HCEC 1CT (cell line): ENCODE measurements at regions not wholly inside any gene's neighbourhood (a gene's known extent, or its start where the extent isn't known, plus 50 kb on each side); places are given as distances from the start of the nearest gene placed in this dataset.

Experiments
- DNase-seq: peaks from one replicate; pipeline ENCODE4 v3.0.0-alpha.2; 2017

DNA sequence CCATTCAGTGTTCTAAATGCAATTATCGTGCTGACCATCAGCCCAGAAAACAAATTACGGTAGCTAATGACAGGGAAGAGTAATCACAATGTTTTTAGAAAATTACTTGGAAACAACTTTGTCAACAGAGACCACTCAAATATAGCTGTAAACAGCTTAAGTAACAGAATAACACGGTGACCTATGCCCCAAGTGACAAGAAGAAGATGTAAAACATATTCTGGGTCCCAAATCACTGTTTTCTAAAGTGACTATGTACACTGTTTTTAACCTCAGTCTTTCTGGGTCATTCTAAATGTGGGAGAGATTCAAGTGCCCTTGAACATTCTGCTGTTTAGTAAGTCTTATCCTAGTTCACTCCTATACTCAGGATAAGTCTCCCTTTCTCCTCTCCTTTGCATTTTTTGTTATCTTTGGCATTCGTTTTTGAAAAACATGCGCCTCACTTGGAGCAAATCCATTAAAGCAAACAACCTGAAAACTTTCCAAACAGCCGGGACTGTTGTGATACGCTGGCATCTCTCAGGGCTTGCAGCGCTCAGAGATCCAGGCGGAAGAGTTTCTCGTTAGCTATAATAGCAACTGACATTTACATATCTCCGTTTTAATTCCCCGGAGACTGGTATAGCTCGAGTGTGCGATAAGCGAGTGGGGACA, 114.5 kb upstream of the SOX4 start:
- DNase-seq: no peak

DNA sequence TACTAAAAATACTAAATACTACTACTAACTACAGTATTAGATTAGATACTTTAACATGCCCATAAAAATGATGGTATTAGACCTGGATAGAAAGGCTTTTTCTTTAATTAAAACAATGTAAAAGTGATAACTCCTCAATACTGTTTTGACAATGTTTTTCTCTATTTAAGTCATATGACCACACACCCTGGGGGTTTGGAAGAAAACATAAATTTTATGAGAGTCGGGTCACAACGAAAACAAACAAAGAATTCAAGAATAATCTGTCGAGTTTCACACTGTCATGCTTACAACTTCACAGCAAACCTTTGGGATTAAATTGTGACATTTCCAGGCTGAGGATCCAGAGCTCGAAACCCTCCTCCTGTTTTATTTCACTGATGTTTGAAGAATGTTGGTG, 107.4 kb upstream of the SOX4 start:
- DNase-seq: no peak

DNA sequence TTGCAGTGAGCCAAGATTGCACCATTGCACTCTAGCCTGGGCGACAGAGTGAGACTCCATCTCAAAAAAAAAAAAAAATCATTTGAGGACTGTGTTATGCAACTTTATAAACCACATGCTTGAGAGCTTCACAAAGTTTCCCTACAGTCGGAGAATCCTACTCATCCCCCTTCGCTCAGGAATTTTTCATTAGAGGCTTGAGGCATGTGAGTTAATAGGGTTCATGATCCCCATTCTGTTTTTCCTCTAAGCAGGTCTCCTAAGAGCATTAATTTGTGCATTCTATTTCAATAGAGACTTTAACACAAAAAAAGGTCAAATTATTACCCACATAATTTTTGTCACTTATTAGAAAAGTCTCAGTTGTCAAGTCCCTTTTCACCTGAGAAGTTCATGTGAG, 103.7 kb upstream of the SOX4 start:
- DNase-seq: no peak

DNA sequence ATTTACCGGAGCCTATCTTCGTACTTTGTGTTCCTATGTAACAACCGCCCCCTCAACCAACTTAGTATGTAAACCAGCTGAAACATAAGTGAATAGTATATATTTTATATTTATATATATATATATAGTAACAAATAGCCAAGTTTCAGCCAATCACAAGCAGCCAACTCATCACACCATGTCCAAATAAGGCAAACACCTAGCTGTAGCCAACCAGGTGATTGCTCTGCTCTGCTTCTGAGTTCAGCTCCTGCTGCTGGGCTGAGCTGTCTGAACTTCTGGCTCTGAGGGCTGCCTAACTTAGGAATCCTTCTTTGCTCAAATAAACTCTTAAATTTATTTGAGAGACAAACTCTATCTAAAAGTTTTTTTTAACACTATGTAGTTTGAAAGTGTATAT, 101.6 kb upstream of the SOX4 start:
- no peak for DNase-seq

DNA sequence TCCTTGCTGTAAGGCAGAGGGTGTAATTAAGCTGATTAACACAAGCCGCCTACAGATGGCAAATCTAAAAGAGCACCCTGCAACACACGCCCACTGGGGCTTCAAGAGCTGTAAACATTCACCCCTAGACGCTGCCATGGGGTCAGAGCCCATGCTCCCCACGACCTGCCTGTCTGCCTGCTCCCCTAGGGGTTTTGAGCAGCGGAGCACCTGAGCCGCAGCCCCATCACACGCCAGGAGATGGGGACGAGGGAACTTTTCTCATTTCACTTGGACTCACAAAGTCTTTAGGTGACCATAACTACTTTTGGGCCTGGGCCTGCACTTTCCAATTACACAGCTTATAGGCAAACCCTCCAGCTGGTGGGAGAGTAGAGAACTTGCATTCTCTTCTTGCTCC, 99.0 kb upstream of the SOX4 start:
- no peak for DNase-seq

DNA sequence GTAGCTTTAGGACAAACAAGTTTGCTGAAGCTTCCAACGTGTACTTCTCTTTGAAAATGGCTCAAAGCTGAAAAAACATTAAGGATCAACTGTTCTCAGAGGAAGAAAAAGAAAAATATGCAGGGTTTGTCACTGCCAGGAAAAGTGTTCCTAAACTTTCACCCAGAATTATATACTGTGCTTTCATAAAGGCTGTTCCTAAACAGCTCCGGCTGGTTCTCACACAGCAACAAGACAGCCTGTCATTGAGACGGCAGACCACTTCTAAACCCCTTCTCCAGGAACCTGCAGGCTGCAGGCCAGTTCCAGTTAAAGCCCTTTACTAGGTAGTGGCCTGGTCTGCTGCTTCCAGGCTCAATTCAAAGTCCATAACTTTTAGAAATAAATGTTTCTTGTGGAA, 97.4 kb upstream of the SOX4 start:
- no peak for DNase-seq

DNA sequence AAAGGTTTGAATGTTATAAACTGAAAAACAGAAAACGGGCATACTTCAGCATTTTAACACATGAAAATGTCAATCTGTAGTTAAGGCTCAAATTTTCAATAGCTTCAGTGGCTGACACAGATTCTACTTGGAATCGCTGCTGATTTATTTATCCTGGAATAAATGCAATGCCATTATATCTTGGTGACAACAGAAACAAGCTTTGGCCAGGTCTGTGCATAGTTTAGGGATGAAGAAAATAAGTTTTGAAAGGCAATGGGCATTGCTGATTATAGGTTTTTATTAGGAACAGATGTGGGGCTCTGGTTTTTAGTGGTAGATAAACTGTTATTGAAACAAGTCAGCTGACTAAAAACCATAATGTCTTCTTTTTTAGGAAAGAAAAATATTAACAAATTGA, 96.8 kb upstream of the SOX4 start:
- DNase-seq: no peak

DNA sequence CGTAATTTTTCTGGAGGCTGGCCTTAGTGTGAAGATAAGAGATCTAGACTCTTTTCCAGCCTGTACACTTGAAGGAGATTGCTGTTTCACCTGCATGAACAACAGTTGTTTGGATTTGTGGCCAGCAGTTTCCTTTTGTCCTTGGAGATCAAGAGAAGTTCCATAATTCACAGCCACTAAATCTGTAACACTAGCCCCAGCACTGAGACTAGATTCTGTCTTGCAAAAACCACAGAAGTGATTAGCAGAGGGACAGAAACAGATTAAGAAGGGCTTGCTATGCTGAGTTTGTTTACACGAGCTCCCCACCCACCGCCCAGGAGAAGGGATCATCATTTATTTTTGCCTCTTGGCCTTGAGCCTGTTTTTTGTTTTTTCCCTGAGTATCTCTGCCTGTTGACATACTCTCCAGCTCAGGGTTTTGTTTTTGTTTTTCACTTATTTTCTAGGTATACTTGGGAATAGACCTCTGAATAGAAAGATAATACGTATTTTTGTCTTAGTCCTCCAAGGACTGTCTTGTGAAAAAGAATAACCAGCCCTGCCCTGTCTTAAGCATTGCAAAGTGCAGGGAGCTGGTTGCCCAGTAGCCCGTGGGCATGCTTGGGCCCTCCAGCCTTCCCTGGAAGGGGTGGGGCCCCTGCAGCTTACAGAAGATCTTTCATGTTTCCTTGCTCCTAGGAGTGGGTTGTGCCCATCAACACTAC, 93.1 kb upstream of the SOX4 start:
- DNase-seq: no peak

DNA sequence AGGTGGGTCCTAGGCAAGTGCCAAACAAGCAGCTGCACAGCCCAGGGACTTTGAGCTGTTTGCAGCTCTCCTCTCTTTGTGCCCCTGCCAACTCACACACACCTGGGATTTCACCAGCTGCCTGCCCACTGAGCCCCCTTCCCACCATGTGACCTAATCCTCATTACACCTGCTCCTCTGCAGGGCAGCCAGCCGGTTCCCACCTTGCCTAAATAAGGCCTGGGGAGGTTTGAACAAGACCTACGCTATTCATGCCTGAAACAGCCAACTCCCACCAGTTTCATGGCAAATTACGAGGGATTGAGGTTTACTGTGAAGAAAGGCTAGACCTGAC, 92.6 kb upstream of the SOX4 start:
- no peak for DNase-seq

DNA sequence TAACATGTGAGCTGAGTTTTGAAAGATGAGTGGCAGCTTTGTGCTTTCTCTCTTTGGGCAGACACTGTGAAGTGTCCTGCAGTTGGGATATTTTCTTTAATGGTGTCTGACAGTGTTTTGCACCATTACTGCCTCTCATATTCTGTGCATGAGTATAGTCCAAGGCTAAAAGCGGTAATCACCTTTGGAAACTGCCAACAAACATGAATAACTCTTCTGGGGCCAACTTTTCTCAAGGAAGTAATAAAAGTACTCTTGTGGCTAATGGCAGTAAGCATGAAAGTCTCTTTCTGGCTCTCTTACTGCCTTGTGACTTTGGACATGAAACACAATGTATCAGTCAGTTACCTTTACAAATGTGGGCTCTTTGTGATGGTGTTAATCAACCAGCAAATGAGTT, 91.7 kb upstream of the SOX4 start:
- no peak for DNase-seq

DNA sequence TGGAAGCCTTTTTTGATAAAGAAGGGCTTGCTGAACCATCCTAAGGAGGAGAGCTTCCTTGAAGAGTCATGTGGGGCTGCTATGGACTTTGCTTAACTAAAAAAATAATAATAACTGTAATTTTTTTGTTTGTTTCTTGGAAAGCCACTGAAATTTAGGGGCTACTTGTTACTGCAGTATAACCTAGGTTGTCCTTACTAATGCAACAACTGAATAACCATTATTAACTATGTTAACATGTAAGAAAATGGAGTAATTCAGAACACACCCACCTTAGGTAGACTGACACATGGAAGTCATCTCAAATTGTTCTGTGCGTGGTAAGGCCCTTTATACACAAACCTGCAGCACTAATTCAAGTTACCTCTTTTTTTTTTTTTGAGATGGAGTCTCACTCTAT, 90.9 kb upstream of the SOX4 start:
- DNase-seq: no peak

DNA sequence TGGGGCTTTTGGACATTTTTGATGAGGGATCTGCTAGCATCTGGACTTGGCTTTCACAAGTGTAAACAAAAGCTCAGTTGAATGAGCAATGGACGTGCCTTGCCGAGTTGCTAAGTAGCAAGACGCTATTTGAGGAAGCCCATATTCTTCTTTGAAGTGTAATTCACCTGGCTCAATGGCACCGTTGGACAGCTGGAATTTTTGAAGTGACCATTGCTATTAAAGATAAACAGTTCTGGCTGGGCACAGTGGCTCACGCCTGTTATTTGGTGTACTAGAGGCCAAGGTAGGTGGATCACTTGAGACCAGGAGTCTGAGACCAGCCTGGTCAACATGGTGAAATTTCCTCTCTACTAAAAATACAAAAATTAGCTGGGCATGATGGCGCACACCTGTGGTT, 88.8 kb upstream of the SOX4 start:
- DNase-seq: no peak

DNA sequence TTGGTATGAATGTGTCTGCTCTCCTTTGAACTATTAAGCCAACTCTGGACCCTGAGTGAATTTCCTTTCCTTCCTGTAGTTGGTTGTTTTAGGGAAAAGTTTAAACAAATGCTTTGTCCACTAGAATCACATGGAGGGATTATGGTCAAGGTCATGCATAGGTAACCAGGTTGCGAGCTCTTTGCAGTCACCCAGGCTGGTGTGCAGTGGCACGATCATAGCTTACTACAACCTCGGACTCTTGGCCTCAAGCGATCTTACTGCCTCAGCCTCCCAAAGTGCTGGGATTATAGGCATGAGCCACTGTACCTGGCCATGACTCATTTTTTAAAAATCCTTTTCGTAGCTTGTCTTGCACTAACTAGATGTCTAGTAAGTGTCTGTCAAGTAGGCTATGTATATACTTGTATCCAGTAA, 88.0 kb upstream of the SOX4 start:
- no peak for DNase-seq

DNA sequence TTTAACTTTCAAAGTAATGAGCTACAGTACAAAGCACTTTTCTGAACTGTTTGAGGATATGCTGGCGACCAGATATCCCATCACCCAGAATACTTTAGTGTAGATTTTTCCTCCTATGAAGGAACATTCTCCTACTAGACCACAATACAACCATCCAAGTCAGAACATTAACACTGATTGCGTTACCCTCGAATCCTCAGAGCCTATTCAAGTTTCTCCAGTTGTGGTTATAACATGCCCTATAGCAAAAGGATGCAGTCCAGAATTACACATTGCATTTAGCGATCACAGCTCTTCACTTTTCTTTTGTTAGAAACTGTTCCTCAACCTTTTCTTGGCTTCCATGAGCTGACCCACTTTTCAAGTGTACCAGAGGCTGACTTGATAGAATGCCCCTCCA, 87.4 kb upstream of the SOX4 start:
- no peak for DNase-seq

DNA sequence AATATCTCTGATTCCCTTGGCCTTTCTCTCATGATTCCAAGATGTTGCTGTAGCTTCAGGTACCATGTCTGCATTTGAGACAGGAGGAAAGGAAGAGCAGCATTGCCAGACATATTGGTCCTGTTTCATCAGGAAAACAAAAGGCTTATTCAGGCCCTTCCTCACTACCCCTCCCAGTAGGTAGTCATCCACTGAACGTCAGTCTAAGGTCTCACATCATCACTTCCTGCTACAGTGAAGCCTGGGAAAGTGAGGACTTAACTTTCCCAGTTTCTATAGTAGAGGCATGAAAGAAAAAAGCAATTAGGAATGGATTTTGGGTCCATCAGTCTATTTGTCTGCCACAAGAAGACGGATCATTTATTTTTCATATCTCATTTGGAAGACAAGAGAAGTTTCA, 85.7 kb upstream of the SOX4 start:
- no peak for DNase-seq

DNA sequence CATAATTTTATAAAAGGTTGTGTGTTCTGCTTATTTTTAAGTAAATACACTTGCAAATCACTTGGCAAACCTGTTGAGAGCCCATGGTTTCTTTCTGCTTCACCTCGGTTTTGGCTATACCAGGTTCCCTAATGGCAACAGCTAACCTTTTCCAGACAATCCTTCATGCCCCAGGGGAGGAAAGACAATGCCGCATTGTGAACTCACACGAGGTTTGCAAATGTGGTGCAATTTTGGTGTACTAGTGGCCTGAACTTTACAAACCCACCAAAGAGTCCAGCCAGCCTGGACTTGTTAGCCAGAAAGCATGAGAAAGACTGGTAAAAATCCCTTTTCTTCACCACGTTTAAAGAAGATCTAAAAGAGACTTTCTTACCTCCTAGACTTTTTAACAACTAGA, 84.8 kb upstream of the SOX4 start:
- DNase-seq: no peak

DNA sequence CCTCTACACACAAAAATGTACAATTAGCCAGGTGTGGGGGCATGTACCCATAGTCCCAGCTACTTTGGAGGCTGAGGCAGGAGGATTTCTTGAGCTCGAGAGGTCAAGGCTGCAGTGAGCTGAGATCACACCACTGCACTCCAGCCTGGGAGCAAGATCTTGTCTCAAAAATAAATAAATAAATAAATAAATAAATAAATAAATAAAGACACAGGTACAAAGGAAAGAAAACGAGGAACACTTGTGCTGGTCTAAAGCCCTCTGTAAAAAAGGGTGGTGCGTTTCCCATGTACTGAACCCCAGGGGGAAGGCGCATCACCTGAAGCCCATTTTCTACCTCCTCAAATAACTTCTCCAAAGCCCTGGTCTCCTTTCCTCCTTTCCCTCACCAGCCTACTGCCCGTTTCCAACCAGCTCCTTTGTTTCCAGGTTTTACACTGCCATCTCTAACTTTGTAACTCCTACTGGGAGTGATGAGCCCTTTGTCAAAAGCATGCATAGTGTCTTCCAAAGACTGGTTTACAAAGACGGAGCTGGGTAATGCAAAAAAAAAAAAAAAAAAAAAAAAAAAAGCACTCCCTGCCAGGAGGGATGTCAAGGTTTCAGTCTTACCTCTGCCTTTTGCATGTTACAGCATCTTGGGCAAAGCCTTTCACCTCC, 81.5 kb upstream of the SOX4 start:
- DNase-seq: no peak

DNA sequence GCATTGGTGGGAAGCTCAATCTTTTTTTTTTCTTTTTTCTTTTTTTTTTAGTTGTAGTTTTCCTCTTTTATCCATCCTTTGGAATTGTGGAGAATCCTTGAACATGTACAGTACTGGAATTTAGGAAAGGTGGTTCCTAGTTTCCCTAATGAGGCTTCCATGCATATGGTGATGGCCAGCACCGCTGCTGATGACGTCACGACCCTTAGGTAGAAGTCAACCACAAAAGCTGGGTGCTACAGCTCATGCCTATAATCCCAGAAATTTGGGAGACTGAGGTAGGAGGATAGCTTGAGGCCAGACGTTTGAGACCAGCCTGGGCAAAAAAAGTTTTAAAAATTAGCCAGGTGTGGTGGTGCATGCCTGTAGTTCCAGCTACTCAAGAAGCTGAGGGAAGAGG, 79.3 kb upstream of the SOX4 start:
- DNase-seq: no peak

DNA sequence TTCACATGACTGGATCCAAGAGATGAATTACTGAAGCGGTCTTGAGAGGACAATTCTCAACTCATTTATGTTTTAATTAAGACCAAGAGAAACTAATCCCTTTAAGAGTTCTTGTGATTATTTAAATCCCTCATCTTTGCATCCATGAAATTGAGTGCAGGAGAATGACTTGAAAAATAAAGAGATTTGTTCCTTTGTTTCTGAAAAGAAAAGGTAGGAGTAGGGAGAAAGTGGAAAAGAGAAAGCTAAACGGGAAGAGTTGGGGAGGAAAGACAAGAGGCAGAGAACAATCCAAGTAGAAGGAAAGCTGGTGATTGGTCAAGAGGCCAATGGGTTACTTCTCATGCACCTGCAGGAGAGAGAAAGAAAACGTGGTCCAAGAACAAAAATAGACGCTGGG, 75.2 kb upstream of the SOX4 start:
- no peak for DNase-seq

DNA sequence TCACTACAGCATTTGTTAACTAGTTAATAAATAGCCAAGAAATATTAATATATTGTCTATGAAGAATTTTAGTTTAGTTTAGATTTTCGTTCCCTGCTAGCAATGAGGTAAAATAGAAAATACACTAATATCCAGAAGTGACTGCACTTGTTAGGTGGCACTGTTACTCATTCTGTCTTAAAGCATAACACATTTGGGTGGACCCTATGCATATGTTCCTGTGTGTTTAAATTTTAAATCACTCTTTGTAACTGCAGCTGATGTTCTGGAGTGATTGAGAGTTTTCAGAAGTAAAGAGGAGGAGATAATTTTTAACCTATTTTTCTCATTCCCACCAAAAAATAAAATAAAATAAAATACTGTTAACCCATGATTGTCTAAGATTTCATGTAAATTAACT, 73.9 kb upstream of the SOX4 start:
- DNase-seq: no peak

DNA sequence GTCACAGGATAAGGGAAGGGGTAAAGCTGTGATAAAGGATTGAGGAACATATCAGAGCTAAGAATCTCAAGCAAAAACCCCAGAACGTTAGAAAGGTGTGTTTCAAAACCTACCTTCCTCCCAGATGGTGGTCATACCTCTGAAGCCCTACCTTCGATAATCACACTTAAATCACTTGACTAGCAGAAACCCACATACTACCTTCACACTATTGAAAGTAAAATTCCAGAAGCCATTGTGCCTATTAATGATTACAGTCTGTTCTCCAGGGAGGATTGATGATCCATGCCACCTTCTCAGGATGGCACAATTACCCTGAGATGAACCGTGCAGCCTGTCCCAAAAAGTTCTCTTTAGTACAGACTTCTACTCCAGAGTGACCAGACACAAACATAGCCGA, 72.3 kb upstream of the SOX4 start:
- no peak for DNase-seq

DNA sequence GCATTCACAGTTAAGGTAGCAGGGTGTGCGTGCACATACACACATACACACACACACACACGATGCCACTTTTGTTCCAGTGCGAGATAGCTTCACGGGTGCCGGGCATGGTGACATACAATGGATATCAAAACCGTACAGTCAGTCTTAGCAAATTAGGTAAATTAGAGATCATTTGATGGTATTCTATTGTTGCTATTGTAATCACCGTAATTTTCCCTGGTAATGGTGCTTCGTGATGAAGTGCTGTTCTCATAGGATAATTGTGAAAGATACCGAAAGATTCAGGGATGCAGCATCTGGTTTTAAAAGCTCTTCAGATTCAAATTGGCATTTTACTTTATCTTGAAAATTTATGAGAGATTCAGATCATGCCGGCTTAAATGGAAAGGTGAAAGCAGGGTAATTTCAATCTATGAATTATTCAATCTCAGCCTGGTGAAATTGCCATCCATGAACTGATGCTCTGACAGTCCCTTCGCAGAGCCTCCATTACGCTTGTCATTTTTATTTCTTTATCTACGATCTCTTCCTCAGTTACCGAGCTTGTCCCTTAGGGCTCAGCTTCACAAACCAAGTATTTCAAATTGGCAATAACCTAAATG, 71.3 kb upstream of the SOX4 start:
- no peak for DNase-seq

DNA sequence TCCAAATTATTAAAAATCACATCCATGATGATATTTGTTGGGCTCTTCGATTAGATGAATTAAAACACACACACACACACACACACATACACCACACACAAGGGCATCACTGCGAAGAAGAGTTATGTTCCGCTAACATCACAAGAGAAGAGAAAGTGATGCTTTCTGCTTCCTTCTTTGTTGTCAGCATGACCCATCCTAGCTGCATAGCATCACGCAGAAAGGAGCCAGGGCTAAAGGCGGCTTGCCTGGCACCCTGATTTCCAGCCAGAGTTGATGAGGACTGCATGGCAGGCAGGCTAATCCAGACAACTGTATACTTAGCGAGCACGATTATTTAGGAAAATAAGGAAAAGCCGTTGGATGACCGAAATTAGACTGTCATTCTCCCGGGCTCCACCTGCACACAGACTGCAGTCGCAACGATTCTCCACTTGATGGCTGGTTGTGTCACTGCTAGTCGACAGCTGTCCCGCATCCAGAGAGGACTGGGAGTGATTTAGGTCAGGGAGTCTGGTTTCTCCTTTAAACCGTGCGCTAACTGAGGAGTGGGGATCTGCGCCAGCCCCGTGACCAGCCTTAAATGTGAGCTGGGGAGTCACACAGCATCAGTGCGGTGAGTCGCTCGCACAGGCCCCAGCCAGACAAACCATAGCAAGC, 70.6 kb upstream of the SOX4 start:
- DNase-seq: no peak

DNA sequence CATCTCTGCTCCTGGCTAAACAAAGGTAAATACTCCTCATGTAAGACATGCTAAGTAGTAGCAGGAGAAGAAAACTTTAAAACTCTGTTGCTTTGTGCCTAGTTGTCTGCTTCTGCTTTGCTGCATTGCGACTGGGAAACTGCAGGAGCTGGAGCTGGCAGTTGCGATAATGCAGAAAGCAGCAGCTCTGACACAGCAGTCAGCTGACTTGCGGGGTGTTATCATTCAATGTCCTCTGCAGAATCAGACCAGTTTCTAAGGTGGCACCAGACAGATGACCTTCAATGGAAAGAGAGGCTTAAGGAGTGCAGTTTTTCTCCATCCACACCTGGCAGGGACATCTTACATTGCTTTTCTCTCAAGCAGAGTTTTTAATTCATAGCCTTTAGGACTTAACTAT, 69.9 kb upstream of the SOX4 start:
- no peak for DNase-seq
